GM19455 (cell line): ENCODE measurements at regions not wholly inside any gene's neighbourhood (a gene's known extent, or its start where the extent isn't known, plus 50 kb on each side); places are given as distances from the start of the nearest gene placed in this dataset.
A peak's percentile ranks its signal among the peaks of the same experiment; 100 is the strongest.

ENCODE experiments used
- ATAC-seq: cut with Tn5 transposase; IDR thresholded peaks from one replicate; pipeline ENCODE4 v1.9.1; 2021; ENCODE audit not compliant: unreplicated experiment

- no peak for ATAC-seq
Measured at GRCh38 chr2:62447411-62447810, 58.6 kb downstream of the TMEM17 start.

- no peak for ATAC-seq
Measured at GRCh38 chr2:62446491-62446890, 59.5 kb downstream of the TMEM17 start.

GRCh38 chr2:62443886-62444285, 62.1 kb downstream of the TMEM17 start:
- ATAC-seq, result no peak

- no peak for ATAC-seq
Measured at GRCh38 chr2:62443471-62443870, 62.5 kb downstream of the TMEM17 start.

GRCh38 chr2:62441824-62442223, 64.2 kb downstream of the TMEM17 start:
- no peak for ATAC-seq

GRCh38 chr2:62441421-62441820, 64.6 kb downstream of the TMEM17 start:
- no peak for ATAC-seq

- no peak for ATAC-seq
Measured at GRCh38 chr2:62440281-62440946, 65.6 kb downstream of the TMEM17 start.

- no peak for ATAC-seq
Measured at GRCh38 chr2:62439425-62439824, 66.6 kb downstream of the TMEM17 start.

- ATAC-seq, result no peak
Measured at GRCh38 chr2:62437785-62438184, 68.2 kb downstream of the TMEM17 start.

GRCh38 chr2:62435720-62436119, 70.3 kb downstream of the TMEM17 start:
- peak; percentile 83 for ATAC-seq

- no peak for ATAC-seq
Measured at GRCh38 chr2:62432407-62432806, 73.6 kb downstream of the TMEM17 start.

GRCh38 chr2:62431512-62431911, 74.5 kb downstream of the TMEM17 start:
- no peak for ATAC-seq

GRCh38 chr2:62430146-62430545, 75.8 kb downstream of the TMEM17 start:
- no peak for ATAC-seq

GRCh38 chr2:62427146-62427545, 78.8 kb downstream of the TMEM17 start:
- no peak for ATAC-seq

GRCh38 chr2:62426154-62426912, 79.7 kb downstream of the TMEM17 start:
- ATAC-seq, result no peak

GRCh38 chr2:62425684-62426083, 80.3 kb downstream of the TMEM17 start:
- ATAC-seq, result no peak

- ATAC-seq, result no peak
Measured at GRCh38 chr2:62424899-62425298, 81.1 kb downstream of the TMEM17 start.

GRCh38 chr2:62423883-62424458, 82.0 kb downstream of the TMEM17 start:
- ATAC-seq, result no peak

GRCh38 chr2:62423235-62423634, 82.8 kb downstream of the TMEM17 start:
- ATAC-seq, result no peak

- no peak for ATAC-seq
Measured at GRCh38 chr2:62415518-62415917, 90.5 kb downstream of the TMEM17 start.

GRCh38 chr2:62415019-62415431, 91.0 kb downstream of the TMEM17 start:
- ATAC-seq, result peak; percentile 69

- ATAC-seq, result no peak
Measured at GRCh38 chr2:62413116-62413663, 92.8 kb downstream of the TMEM17 start.
